DOHH2 (cell line): ENCODE measurements at regions not wholly inside any gene's neighbourhood (a gene's known extent, or its start where the extent isn't known, plus 50 kb on each side); places are given as distances from the start of the nearest gene placed in this dataset.

Source experiments
- CTCF ChIP-seq: fragments of 200-600 bp; sonication (generic); IDR thresholded peaks from one replicate; pipeline ENCODE4 v1.5.1; 2014; ENCODE audit warnings: antibody characterized with exemption, mild to moderate bottlenecking, low read depth, low read length; ENCODE audit not compliant: poor library complexity, severe bottlenecking
- EZH2phosphoT487 ChIP-seq: fragments of 200-600 bp; sonication (generic); IDR thresholded peaks from 2 replicates; pipeline ENCODE4 v1.6.1; 2017; ENCODE audit warnings: borderline replicate concordance, mild to moderate bottlenecking, antibody characterized with exemption, low read length, moderate library complexity, mixed read lengths

GRCh38 chr17:79555543-79555942 is 55.3 kb downstream of the RBFOX3 start:
- TF ChIP-seq CTCF (no peak), EZH2phosphoT487 (no peak)
